ENCODE measurements at regions not wholly inside any gene's neighbourhood (a gene's known extent, or its start where the extent isn't known, plus 50 kb on each side); places are given as distances from the start of the nearest gene placed in this dataset.
"Not testable (repeated sequence)": the region's sequence is repeated elsewhere in the genome, so short reads cannot be mapped to it uniquely, and the experiment has no call there.

GRCh38 chr5:21603796-21604195 is 1249.3 kb downstream of the CDH12 start:
- DNase-seq (ENCODE audit: low read depth): no peak

- DNase-seq (ENCODE audit: low read depth): no peak
These were observed 1258.6 kb downstream of the CDH12 start for GRCh38 chr5:21594566-21594965.

GRCh38 chr5:21593261-21593660 is 1259.9 kb downstream of the CDH12 start:
- DNase-seq (ENCODE audit: low read depth): no peak

GRCh38 chr5:21581508-21581907 is 1271.6 kb downstream of the CDH12 start:
- DNase-seq (ENCODE audit: low read depth): no peak

GRCh38 chr5:21574961-21575360 is 1278.2 kb downstream of the CDH12 start:
- no peak for DNase-seq (ENCODE audit: low read depth)

GRCh38 chr5:21574438-21574837 is 1278.7 kb downstream of the CDH12 start:
- no peak for DNase-seq (ENCODE audit: low read depth)

GRCh38 chr5:21573416-21574314 is 1279.5 kb downstream of the CDH12 start:
- no peak for DNase-seq (ENCODE audit: low read depth)

- DNase-seq (ENCODE audit: low read depth): not testable (repeated sequence)
These were observed 1281.9 kb downstream of the CDH12 start for GRCh38 chr5:21571196-21571595.

- DNase-seq (ENCODE audit: low read depth): not testable (repeated sequence)
These were observed 1294.0 kb downstream of the CDH12 start for GRCh38 chr5:21559109-21559508.

- DNase-seq (ENCODE audit: low read depth): not testable (repeated sequence)
These were observed 1300.9 kb downstream of the CDH12 start for GRCh38 chr5:21552263-21552662.

GRCh38 chr5:21550916-21551315 is 1302.2 kb downstream of the CDH12 start:
- not testable (repeated sequence) for DNase-seq (ENCODE audit: low read depth)

GRCh38 chr5:21547656-21548055 is 1305.5 kb downstream of the CDH12 start:
- DNase-seq (ENCODE audit: low read depth): not testable (repeated sequence)

GRCh38 chr5:21535114-21535513 is 1318.0 kb downstream of the CDH12 start:
- peak; percentile 19 for DNase-seq (ENCODE audit: low read depth)

- DNase-seq (ENCODE audit: low read depth): not testable (repeated sequence)
These were observed 1332.0 kb downstream of the CDH12 start for GRCh38 chr5:21521157-21521556.

GRCh38 chr5:21496926-21497325 is 1356.2 kb downstream of the CDH12 start:
- DNase-seq (ENCODE audit: low read depth): not testable (repeated sequence)

- not testable (repeated sequence) for DNase-seq (ENCODE audit: low read depth)
These were observed 1357.1 kb downstream of the CDH12 start for GRCh38 chr5:21496056-21496455.

GRCh38 chr5:21495235-21495634 is 1357.9 kb downstream of the CDH12 start:
- not testable (repeated sequence) for DNase-seq (ENCODE audit: low read depth)

GRCh38 chr5:21494033-21494432 is 1359.1 kb downstream of the CDH12 start:
- not testable (repeated sequence) for DNase-seq (ENCODE audit: low read depth)

- DNase-seq (ENCODE audit: low read depth): not testable (repeated sequence)
These were observed 1362.0 kb downstream of the CDH12 start for GRCh38 chr5:21491182-21491581.

GRCh38 chr5:21488828-21489227 is 1364.3 kb downstream of the CDH12 start:
- DNase-seq (ENCODE audit: low read depth): not testable (repeated sequence)

GRCh38 chr5:21485458-21486000 is 1367.6 kb downstream of the CDH12 start:
- DNase-seq (ENCODE audit: low read depth): not testable (repeated sequence)

- not testable (repeated sequence) for DNase-seq (ENCODE audit: low read depth)
These were observed 1368.7 kb downstream of the CDH12 start for GRCh38 chr5:21484498-21484889.

GRCh38 chr5:21483790-21484497 is 1369.2 kb downstream of the CDH12 start:
- not testable (repeated sequence) for DNase-seq (ENCODE audit: low read depth)

Measured in EH (cell line).